Naive thymus-derived CD4-positive, alpha-beta T cell (primary cell): ENCODE measurements at regions not wholly inside any gene's neighbourhood (a gene's known extent, or its start where the extent isn't known, plus 50 kb on each side); places are given as distances from the start of the nearest gene placed in this dataset.

ENCODE experiments used
- ATAC-seq: fragments of 150-1000 bp; cut with Tn5 transposase; 2 replicates; pipeline ENCODE4 v1.10.0; 2021; ENCODE audit warnings: mild to moderate bottlenecking, moderate library complexity
- CTCF ChIA-PET: fragments of 350-600 bp; sonication (Branson Sonifier 250); formaldehyde crosslinking; loops from one replicate; lab custom pipeline; 2021; ENCODE audit warnings: antibody characterized with exemption; lab: Charles Lee
- POLR2A ChIA-PET: fragments of 350-600 bp; sonication (Branson Sonifier 250); formaldehyde crosslinking; loops from one replicate; lab custom pipeline; 2021; ENCODE audit warnings: antibody characterized with exemption, inconsistent platforms; lab: Charles Lee
- DNase-seq, 9 donors: peaks; one replicate each; pipeline versions ENCODE4 v3.0.0 to v3.0.0-alpha.2; 2020 to 2022; ENCODE audit warnings: mixed read lengths in 1 of 9
- H3K27ac ChIP-seq: one replicate; pipeline ENCODE4 v1.7.0; 2013; ENCODE audit warnings: mild to moderate bottlenecking, low read depth, low read length, moderate library complexity
- H3K27me3 ChIP-seq, 2 donors: one replicate each; pipeline ENCODE4 v1.7.0; 2013; ENCODE audit warnings: low read length in 2 of 2, mild to moderate bottlenecking in 2 of 2, moderate library complexity in 2 of 2; ENCODE audit not compliant: control insufficient read depth in 2 of 2, insufficient read depth in 2 of 2
- H3K36me3 ChIP-seq, 3 experiments: 1 replicate in 2 of 3; 2 replicates in 1 of 3; pipeline ENCODE4 v1.7.0; 2013; ENCODE audit warnings: low read length in 3 of 3, mild to moderate bottlenecking in 3 of 3, moderate library complexity in 1 of 3; ENCODE audit not compliant: insufficient read depth in 3 of 3, control insufficient read depth in 2 of 3
- H3K4me1 ChIP-seq, 2 donors: one replicate each; pipeline ENCODE4 v1.7.0; 2013; ENCODE audit warnings: low read length in 2 of 2, mild to moderate bottlenecking in 2 of 2, moderate library complexity in 1 of 2; ENCODE audit not compliant: control insufficient read depth in 2 of 2, insufficient read depth in 2 of 2
- H3K4me3 ChIP-seq: 2 replicates; pipeline ENCODE4 v1.7.0; 2013; ENCODE audit warnings: mild to moderate bottlenecking, low read length
- H3K9me3 ChIP-seq, 3 experiments: 1 replicate in 2 of 3; 2 replicates in 1 of 3; pipeline ENCODE4 v1.7.0; 2013; ENCODE audit warnings: low read length in 3 of 3; ENCODE audit not compliant: control insufficient read depth in 2 of 3
- H3K27ac Mint-ChIP-seq, 9 donors: one replicate each; pipeline ENCODE4 v1.8.0; 2020 to 2022; ENCODE audit warnings: mixed read lengths in 9 of 9, mild to moderate bottlenecking in 8 of 9, moderate library complexity in 5 of 9, inconsistent platforms in 2 of 9
- H3K27me3 Mint-ChIP-seq, 5 donors: one replicate each; pipeline ENCODE4 v1.8.0; 2021 to 2022; ENCODE audit warnings: mixed read lengths in 5 of 5, mild to moderate bottlenecking in 1 of 5
- H3K36me3 Mint-ChIP-seq, 5 donors: one replicate each; pipeline ENCODE4 v1.8.0; 2020 to 2022; ENCODE audit warnings: mixed read lengths in 5 of 5, mild to moderate bottlenecking in 3 of 5, inconsistent platforms in 1 of 5
- H3K4me1 Mint-ChIP-seq, 7 donors: one replicate each; pipeline ENCODE4 v1.8.0; 2020 to 2022; ENCODE audit warnings: mixed read lengths in 7 of 7, mild to moderate bottlenecking in 3 of 7, inconsistent platforms in 1 of 7
- H3K4me3 Mint-ChIP-seq, 10 donors: one replicate each; pipeline ENCODE4 v1.8.0; 2020 to 2022; ENCODE audit warnings: mild to moderate bottlenecking in 10 of 10, mixed read lengths in 10 of 10, moderate library complexity in 6 of 10, inconsistent platforms in 2 of 10
- H3K9me3 Mint-ChIP-seq, 11 donors: one replicate each; pipeline ENCODE4 v1.8.0; 2020 to 2022; ENCODE audit warnings: mixed read lengths in 11 of 11, mild to moderate bottlenecking in 4 of 11, inconsistent platforms in 1 of 11, moderate library complexity in 1 of 11
- intact Hi-C, 2 donors: fragments of 100-400 bp; cut with micrococcal nuclease; formaldehyde crosslinking; loops; one replicate each; pipeline ENCODE4 v1.15.1; 2023

GRCh38 chr2:122539311-122539710 is 783.9 kb downstream of the TSN start:
- Mint-ChIP-seq H3K27me3 (peaks cover 0 to 4% (median 0%) of the 10 kb centered on the region in 5 donors), H3K27ac (no peak overlapping the region), H3K36me3 (no peaks in the 10 kb centered on the region), H3K4me3 (no peak overlapping the region), H3K4me1 (no peaks in the 10 kb centered on the region), H3K9me3 (peaks cover 0 to 13% (median 2%) of the 10 kb centered on the region in 11 donors)
- intact Hi-C loops = no loop called here
- POLR2A ChIA-PET = no interaction called here
- CTCF ChIA-PET = no interaction called here
- H3K27me3 ChIP-seq = no peaks in the 10 kb centered on the region
- peaks cover 0 to 3% (median 0%) of the 10 kb centered on the region in 3 experiments for H3K9me3 ChIP-seq
- H3K36me3 ChIP-seq = no peaks in the 10 kb centered on the region
- H3K27ac ChIP-seq = no peak overlapping the region
- no peak for ATAC-seq
- no peaks in the 10 kb centered on the region for H3K4me1 ChIP-seq
- DNase-seq = no peak
- H3K4me3 ChIP-seq = no peak overlapping the region

GRCh38 chr2:122539920-122540319 is 784.5 kb downstream of the TSN start:
- ATAC-seq = no peak
- Histone ChIP-seq H3K9me3 (peaks cover 0 to 3% (median 0%) of the 10 kb centered on the region in 3 experiments), H3K27ac (no peak overlapping the region), H3K36me3 (no peaks in the 10 kb centered on the region), H3K27me3 (no peaks in the 10 kb centered on the region), H3K4me3 (no peak overlapping the region), H3K4me1 (no peaks in the 10 kb centered on the region)
- Mint-ChIP-seq H3K4me1 (no peaks in the 10 kb centered on the region), H3K4me3 (no peak overlapping the region), H3K27ac (no peak overlapping the region), H3K9me3 (peaks cover 0 to 13% (median 2%) of the 10 kb centered on the region in 11 donors), H3K36me3 (no peaks in the 10 kb centered on the region), H3K27me3 (peaks cover 0 to 4% (median 0%) of the 10 kb centered on the region in 5 donors)
- ChIA-PET POLR2A (no interaction called here), CTCF (no interaction called here)
- intact Hi-C loops = no loop called here
- DNase-seq = no peak

GRCh38 chr2:122542236-122542635 is 786.8 kb downstream of the TSN start:
- Histone ChIP-seq H3K4me3 (no peak overlapping the region), H3K9me3 (peaks cover 0 to 3% (median 0%) of the 10 kb centered on the region in 3 experiments), H3K27me3 (no peaks in the 10 kb centered on the region), H3K36me3 (no peaks in the 10 kb centered on the region), H3K4me1 (no peaks in the 10 kb centered on the region), H3K27ac (no peak overlapping the region)
- ChIA-PET CTCF (no interaction called here), POLR2A (no interaction called here)
- Mint-ChIP-seq H3K27ac (no peak overlapping the region), H3K36me3 (no peaks in the 10 kb centered on the region), H3K4me3 (no peak overlapping the region), H3K27me3 (peaks cover 0 to 4% (median 0%) of the 10 kb centered on the region in 5 donors), H3K9me3 (peaks cover 0 to 11% (median 0%) of the 10 kb centered on the region in 11 donors), H3K4me1 (no peaks in the 10 kb centered on the region)
- ATAC-seq (no peak), DNase-seq (no peak)
- intact Hi-C loops = no loop called here

- CTCF ChIA-PET = no interaction called here
- Histone ChIP-seq H3K27me3 (no peaks in the 10 kb centered on the region), H3K27ac (no peak overlapping the region), H3K9me3 (peaks cover 0 to 3% (median 0%) of the 10 kb centered on the region in 3 experiments), H3K4me3 (no peak overlapping the region), H3K4me1 (no peaks in the 10 kb centered on the region), H3K36me3 (no peaks in the 10 kb centered on the region)
- ATAC-seq = no peak
- Mint-ChIP-seq H3K27me3 (peaks cover 0 to 4% (median 0%) of the 10 kb centered on the region in 5 donors), H3K27ac (no peak overlapping the region), H3K4me1 (no peaks in the 10 kb centered on the region), H3K9me3 (peaks cover 0 to 11% (median 0%) of the 10 kb centered on the region in 11 donors), H3K36me3 (no peaks in the 10 kb centered on the region), H3K4me3 (no peak overlapping the region)
- POLR2A ChIA-PET = no interaction called here
- intact Hi-C loops = no loop called here
- DNase-seq = no peak
These were observed 787.2 kb downstream of the TSN start for GRCh38 chr2:122542646-122543045.

- peaks cover 0 to 18% (median 2%) of the 10 kb centered on the region in 11 donors for H3K9me3 Mint-ChIP-seq
- H3K4me3 Mint-ChIP-seq = no peak overlapping the region
- H3K27ac Mint-ChIP-seq = no peak overlapping the region
- intact Hi-C loops = no loop called here
- ChIA-PET POLR2A (no interaction called here), CTCF (no interaction called here)
- DNase-seq (no peak), ATAC-seq (no peak)
- Histone ChIP-seq H3K27me3 (no peaks in the 10 kb centered on the region), H3K9me3 (peaks cover 0 to 3% (median 0%) of the 10 kb centered on the region in 3 experiments), H3K4me3 (no peak overlapping the region), H3K4me1 (no peaks in the 10 kb centered on the region), H3K36me3 (no peaks in the 10 kb centered on the region), H3K27ac (no peak overlapping the region)
- H3K27me3 Mint-ChIP-seq = peaks cover 0 to 4% (median 0%) of the 10 kb centered on the region in 5 donors
- no peaks in the 10 kb centered on the region for H3K4me1 Mint-ChIP-seq
- no peaks in the 10 kb centered on the region for H3K36me3 Mint-ChIP-seq
These were observed 788.4 kb downstream of the TSN start for GRCh38 chr2:122543815-122544214.

GRCh38 chr2:122545821-122546220 is 790.4 kb downstream of the TSN start:
- Mint-ChIP-seq H3K27me3 (peaks cover 0 to 6% (median 0%) of the 10 kb centered on the region in 5 donors), H3K36me3 (peaks cover 0 to 9% (median 0%) of the 10 kb centered on the region in 5 donors), H3K4me1 (no peaks in the 10 kb centered on the region), H3K9me3 (peaks cover 1 to 23% (median 12%) of the 10 kb centered on the region in 11 donors), H3K4me3 (no peak overlapping the region), H3K27ac (no peak overlapping the region)
- Histone ChIP-seq H3K27me3 (no peaks in the 10 kb centered on the region), H3K36me3 (no peaks in the 10 kb centered on the region), H3K4me3 (no peak overlapping the region), H3K27ac (no peak overlapping the region), H3K4me1 (no peaks in the 10 kb centered on the region), H3K9me3 (peaks cover 0 to 2% (median 0%) of the 10 kb centered on the region in 3 experiments)
- ATAC-seq (no peak), DNase-seq (no peak)
- ChIA-PET CTCF (no interaction called here), POLR2A (no interaction called here)
- intact Hi-C loops = no loop called here

- peaks cover 0 to 5% (median 0%) of the 10 kb centered on the region in 11 donors for H3K9me3 Mint-ChIP-seq
- CTCF ChIA-PET = no interaction called here
These were observed 807.3 kb downstream of the TSN start for GRCh38 chr2:122562775-122563174.

More at GRCh38 chr2:122562775-122563174, 807.3 kb downstream of the TSN start:
- Mint-ChIP-seq H3K4me1 (no peaks in the 10 kb centered on the region), H3K27me3 (no peaks in the 10 kb centered on the region), H3K36me3 (no peaks in the 10 kb centered on the region), H3K4me3 (no peak overlapping the region), H3K27ac (no peak overlapping the region)
- POLR2A ChIA-PET = no interaction called here
- Histone ChIP-seq H3K4me1 (no peaks in the 10 kb centered on the region), H3K27me3 (no peaks in the 10 kb centered on the region), H3K27ac (no peak overlapping the region), H3K4me3 (no peak overlapping the region), H3K36me3 (no peaks in the 10 kb centered on the region), H3K9me3 (no peaks in the 10 kb centered on the region)
- no peak for DNase-seq
- intact Hi-C loops = no loop called here
- ATAC-seq = no peak
